ENCODE measurements at regions not wholly inside any gene's neighbourhood (a gene's known extent, or its start where the extent isn't known, plus 50 kb on each side); places are given as distances from the start of the nearest gene placed in this dataset.

GRCh38 chr2:41958775-41959174, 89.0 kb upstream of the PKDCC start:
- DNase-seq (ENCODE audit: low read depth), result no peak
- H3K4me3 ChIP-seq (ENCODE audit: low read length), result no peak overlapping the region
- TF ChIP-seq CTCF (conservative IDR thresholded peaks at IDR 0.05; ENCODE audit: low read depth, low read length), result no peak

GRCh38 chr2:41959760-41960159, 88.1 kb upstream of the PKDCC start:
- no peak for DNase-seq (ENCODE audit: low read depth)
- TF ChIP-seq CTCF (conservative IDR thresholded peaks at IDR 0.05; ENCODE audit: low read depth, low read length), result no peak

GRCh38 chr2:41962922-41963622, 84.7 kb upstream of the PKDCC start:
- DNase-seq (ENCODE audit: low read depth), result no peak
- no peak for TF ChIP-seq CTCF (conservative IDR thresholded peaks at IDR 0.05; ENCODE audit: low read depth, low read length)
- no peak overlapping the region for H3K4me3 ChIP-seq (ENCODE audit: low read length)

More at GRCh38 chr2:41959760-41960159, 88.1 kb upstream of the PKDCC start:
- H3K4me3 ChIP-seq (ENCODE audit: low read length), result no peak overlapping the region

GRCh38 chr2:41963661-41964525, 83.9 kb upstream of the PKDCC start:
- TF ChIP-seq CTCF (conservative IDR thresholded peaks at IDR 0.05; ENCODE audit: low read depth, low read length), result no peak
- H3K4me3 ChIP-seq (ENCODE audit: low read length), result no peak overlapping the region
- peak; percentile 46 for DNase-seq (ENCODE audit: low read depth)

- no peak overlapping the region for H3K4me3 ChIP-seq (ENCODE audit: low read length)
- DNase-seq (ENCODE audit: low read depth), result no peak
- TF ChIP-seq CTCF (conservative IDR thresholded peaks at IDR 0.05; ENCODE audit: low read depth, low read length), result no peak
Observed at GRCh38 chr2:41965173-41965908, 82.5 kb upstream of the PKDCC start.

GRCh38 chr2:41965909-41966295, 81.9 kb upstream of the PKDCC start:
- DNase-seq (ENCODE audit: low read depth), result no peak
- H3K4me3 ChIP-seq (ENCODE audit: low read length), result no peak overlapping the region
- no peak for TF ChIP-seq CTCF (conservative IDR thresholded peaks at IDR 0.05; ENCODE audit: low read depth, low read length)

Data from retinal pigment epithelial cell (primary cell).